Tibial nerve (tissue), 4 donors: ENCODE measurements at regions not wholly inside any gene's neighbourhood (a gene's known extent, or its start where the extent isn't known, plus 50 kb on each side); places are given as distances from the start of the nearest gene placed in this dataset.

Source experiments
- CTCF ChIP-seq, 5 experiments: fragments of 200-600 bp in 3 of 5; fragments of 450-650 bp in 2 of 5; sonication (generic) in 3 of 5; IDR thresholded peaks; one replicate each; pipeline ENCODE4 v1.5.1; 2016 to 2019; ENCODE audit warnings: antibody characterized with exemption in 5 of 5, mild to moderate bottlenecking in 3 of 5, moderate library complexity in 2 of 5
- EP300 ChIP-seq, 2 donors: sonication (generic); formaldehyde crosslinking; IDR thresholded peaks; one replicate each; pipeline ENCODE4 v1.6.1; 2017; ENCODE audit warnings: antibody characterized with exemption in 2 of 2, mild to moderate bottlenecking in 1 of 2

GRCh38 chr4:111434586-111434985, 710.7 kb upstream of the FAM241A start:
- no peak for TF ChIP-seq CTCF (IDR thresholded peaks at IDR 0.05)
- no peak for TF ChIP-seq EP300 (IDR thresholded peaks at IDR 0.05)
